HG03521 (cell line): ENCODE measurements at regions not wholly inside any gene's neighbourhood (a gene's known extent, or its start where the extent isn't known, plus 50 kb on each side); places are given as distances from the start of the nearest gene placed in this dataset.
"Not testable (repeated sequence)": the region's sequence is repeated elsewhere in the genome, so short reads cannot be mapped to it uniquely, and the experiment has no call there.

Experiments used
- ATAC-seq: cut with Tn5 transposase; IDR thresholded peaks from one replicate; pipeline ENCODE4 v1.9.1; 2021; ENCODE audit warnings: mild to moderate bottlenecking, moderate library complexity; ENCODE audit not compliant: unreplicated experiment

- ATAC-seq, result no peak
These were observed 1317.2 kb downstream of the TBC1D22A start for GRCh38 chr22:48079505-48080290.

- no peak for ATAC-seq
These were observed 1316.4 kb downstream of the TBC1D22A start for GRCh38 chr22:48078825-48079224.

GRCh38 chr22:48077699-48078098 is 1315.2 kb downstream of the TBC1D22A start:
- ATAC-seq, result no peak

- no peak for ATAC-seq
These were observed 1313.6 kb downstream of the TBC1D22A start for GRCh38 chr22:48076008-48076407.

DNA sequence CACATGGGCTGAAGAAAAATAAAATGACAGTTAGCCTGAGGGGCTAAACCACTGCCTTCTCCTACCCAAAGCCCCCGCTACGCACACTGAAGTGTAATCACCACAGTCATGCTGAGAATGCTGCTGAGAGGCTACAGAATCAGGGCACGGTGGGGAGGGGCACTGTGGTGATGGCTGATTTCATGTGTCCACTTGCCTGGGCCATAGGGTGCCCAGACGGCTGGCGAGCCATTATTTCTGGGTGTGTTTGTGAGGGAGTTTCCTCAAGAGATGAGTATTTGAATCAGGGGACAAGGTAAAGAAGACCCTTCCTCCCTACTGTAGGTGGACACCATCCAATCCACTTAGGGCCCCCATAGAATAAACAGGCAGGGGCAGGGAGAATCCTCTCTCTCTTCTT is 1313.2 kb downstream of the TBC1D22A start:
- ATAC-seq, result no peak

GRCh38 chr22:48072777-48073176 is 1310.3 kb downstream of the TBC1D22A start:
- no peak for ATAC-seq

GRCh38 chr22:48071828-48072227 is 1309.4 kb downstream of the TBC1D22A start:
- ATAC-seq, result no peak

DNA sequence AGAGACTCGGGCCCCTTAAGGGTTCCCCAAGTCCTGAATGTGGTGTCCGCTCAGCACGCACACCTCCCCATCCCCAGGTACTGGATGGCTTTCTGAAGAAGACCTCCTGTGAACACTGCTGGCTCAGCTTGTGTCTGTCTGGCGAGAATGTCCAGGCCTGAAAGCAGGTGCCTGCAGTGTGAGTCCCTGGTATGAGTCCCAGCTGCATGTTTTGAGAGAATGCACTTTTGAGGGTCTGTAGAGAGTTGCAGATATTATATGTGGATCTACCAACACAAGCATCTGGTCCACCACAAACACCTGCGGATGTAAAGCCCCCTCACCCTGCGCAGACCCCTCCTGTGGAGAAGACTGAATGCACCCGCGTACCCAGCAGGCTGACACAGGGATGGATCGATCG is 1308.9 kb downstream of the TBC1D22A start:
- no peak for ATAC-seq

DNA sequence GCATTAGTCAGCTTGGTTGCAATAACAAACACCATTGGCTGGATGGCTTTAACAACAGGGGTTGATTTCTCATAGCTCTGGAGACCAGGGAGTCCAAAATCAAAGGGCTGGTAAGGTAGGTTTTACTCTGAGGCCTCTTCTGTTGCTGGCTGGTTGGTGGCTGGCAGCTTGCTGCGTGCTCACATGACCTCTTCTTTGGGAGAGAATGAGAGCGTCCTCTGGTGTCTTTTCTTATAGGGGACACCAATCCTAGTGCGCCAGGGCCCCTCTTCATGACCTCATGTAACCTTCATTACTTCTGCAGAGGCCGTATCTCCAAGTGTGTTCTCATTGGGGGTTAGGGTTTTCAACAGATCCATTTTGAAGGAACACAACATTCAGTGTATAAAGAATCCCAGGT is 1308.3 kb downstream of the TBC1D22A start:
- no peak for ATAC-seq

- no peak for ATAC-seq
These were observed 1307.6 kb downstream of the TBC1D22A start for GRCh38 chr22:48070083-48070482.

DNA sequence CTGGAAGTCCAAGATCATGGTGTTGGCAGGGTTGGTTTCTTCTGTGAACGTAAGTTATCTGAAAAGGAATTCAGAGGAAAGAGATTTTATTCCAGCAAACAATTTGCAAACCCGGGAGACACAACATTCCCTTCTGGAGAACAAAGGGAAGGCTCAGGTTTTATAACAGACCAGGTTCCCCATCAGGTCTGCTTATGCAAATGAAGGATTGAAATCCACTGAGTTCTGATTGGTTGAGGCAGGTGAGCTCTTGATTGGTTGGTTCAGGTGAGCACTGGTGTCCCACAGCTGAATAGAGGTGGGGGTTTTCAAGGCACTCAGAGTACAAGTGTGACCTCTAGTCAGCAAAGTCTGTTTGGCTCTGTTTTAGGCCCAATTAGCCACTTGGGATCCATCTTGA is 1306.8 kb downstream of the TBC1D22A start:
- no peak for ATAC-seq

GRCh38 chr22:48068323-48068885 is 1306.0 kb downstream of the TBC1D22A start:
- ATAC-seq, result no peak

GRCh38 chr22:48065892-48066291 is 1303.4 kb downstream of the TBC1D22A start:
- ATAC-seq, result no peak

- ATAC-seq, result no peak
These were observed 1299.3 kb downstream of the TBC1D22A start for GRCh38 chr22:48061726-48062125.

DNA sequence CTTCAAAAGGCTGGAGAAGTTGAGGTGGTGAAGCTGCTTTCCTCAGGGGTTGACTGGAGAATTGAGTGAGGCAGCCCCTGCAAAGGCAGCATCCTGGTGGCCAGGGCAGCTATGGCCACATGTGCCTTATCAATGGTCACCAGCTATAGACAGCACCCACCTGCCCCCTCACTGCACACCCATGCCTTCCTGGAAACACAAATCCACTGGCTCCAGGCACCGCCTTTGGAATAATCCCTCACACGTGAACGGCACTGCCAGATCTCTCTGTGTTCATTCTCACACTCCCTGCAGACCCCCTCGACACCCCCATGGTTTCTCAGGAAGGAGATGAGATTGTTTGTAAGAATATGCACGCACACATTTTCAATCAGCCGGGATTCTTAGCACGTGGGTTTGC is 1297.8 kb downstream of the TBC1D22A start:
- no peak for ATAC-seq

DNA sequence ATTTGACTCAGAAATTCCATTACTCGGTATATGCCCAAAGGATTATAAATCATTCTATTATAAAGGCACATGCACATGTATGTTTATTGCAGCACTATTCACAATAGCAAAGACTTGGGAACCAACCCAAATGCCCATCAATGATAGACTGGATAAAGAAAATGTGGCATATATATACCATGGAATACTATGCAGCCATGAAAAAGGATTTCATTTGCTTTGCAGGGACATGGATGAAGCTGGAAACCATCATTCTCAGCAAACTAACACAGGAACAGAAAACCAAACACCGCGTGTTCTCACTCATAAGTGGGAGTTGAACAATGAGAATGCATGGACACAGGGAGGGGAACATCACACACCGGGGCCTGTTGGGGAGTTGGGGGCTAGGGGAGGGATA is 1297.1 kb downstream of the TBC1D22A start:
- not testable (repeated sequence) for ATAC-seq

DNA sequence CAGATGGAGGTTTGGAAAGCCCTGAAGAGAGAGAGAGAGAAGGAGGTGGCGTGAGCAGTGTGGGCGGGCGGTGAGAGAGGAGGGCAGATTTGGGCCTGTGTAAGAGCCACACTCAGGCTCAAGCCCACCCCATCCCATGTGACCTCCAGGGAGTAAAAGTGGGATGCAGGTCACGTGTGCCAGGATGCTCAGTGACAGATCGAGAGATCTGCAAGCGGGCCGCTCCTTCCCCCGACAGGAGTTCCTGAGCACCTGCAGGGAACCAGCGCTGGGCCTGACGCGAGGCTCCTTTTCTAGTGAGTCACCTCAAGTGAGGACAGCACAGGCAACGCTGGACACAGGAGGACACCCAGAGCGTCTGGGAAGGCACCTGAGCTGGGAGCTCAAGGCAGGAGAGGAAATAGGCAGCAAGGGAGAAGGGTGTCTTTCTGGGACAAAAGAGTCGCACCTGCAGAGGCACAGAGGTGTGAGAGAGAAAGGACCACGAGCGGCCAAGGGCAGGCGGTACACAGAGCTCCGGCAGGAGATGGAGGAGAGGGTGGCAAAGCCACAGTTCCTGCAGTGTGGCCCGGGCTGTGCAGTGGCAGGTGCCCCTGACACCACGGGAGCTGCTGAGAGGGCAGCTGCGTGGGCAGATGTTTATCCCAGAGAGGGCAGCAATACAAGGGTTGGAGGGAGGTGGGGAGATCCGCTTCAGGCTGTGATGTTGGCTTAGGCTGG is 1294.8 kb downstream of the TBC1D22A start:
- no peak for ATAC-seq

- ATAC-seq, result no peak
These were observed 1293.4 kb downstream of the TBC1D22A start for GRCh38 chr22:48055827-48056226.

- no peak for ATAC-seq
These were observed 1292.7 kb downstream of the TBC1D22A start for GRCh38 chr22:48055185-48055584.

GRCh38 chr22:48054596-48054995 is 1292.1 kb downstream of the TBC1D22A start:
- no peak for ATAC-seq

- no peak for ATAC-seq
These were observed 1291.5 kb downstream of the TBC1D22A start for GRCh38 chr22:48053973-48054372.

GRCh38 chr22:48053486-48053885 is 1291.0 kb downstream of the TBC1D22A start:
- ATAC-seq, result no peak
